Parathyroid adenoma (tissue), 2 donors: ENCODE measurements at regions not wholly inside any gene's neighbourhood (a gene's known extent, or its start where the extent isn't known, plus 50 kb on each side); places are given as distances from the start of the nearest gene placed in this dataset.
"Not testable (repeated sequence)": the region's sequence is repeated elsewhere in the genome, so short reads cannot be mapped to it uniquely, and the experiment has no call there.

Experiments used
- H2AFZ ChIP-seq: fragments of 300-600 bp; sonication (generic); one replicate; pipeline ENCODE4 v1.7.0; 2017; ENCODE audit warnings: antibody characterized with exemption, mild to moderate bottlenecking
- H3K27ac ChIP-seq: fragments of 300-600 bp; sonication (generic); one replicate; pipeline ENCODE4 v1.7.0; 2017
- H3K27me3 ChIP-seq: fragments of 300-600 bp; sonication (generic); one replicate; pipeline ENCODE4 v1.7.0; 2017; ENCODE audit warnings: low read length; ENCODE audit not compliant: control insufficient read depth, insufficient read depth
- H3K36me3 ChIP-seq: fragments of 300-600 bp; sonication (generic); one replicate; pipeline ENCODE4 v1.7.0; 2017; ENCODE audit warnings: low read length; ENCODE audit not compliant: control insufficient read depth, insufficient read depth
- H3K4me1 ChIP-seq: fragments of 300-600 bp; sonication (generic); one replicate; pipeline ENCODE4 v1.7.0; 2017; ENCODE audit warnings: control low read depth
- H3K4me2 ChIP-seq: fragments of 300-600 bp; sonication (generic); one replicate; pipeline ENCODE4 v1.7.0; 2017; ENCODE audit warnings: low read length
- H3K4me3 ChIP-seq: fragments of 300-600 bp; sonication (generic); one replicate; pipeline ENCODE4 v1.7.0; 2017; ENCODE audit warnings: low read depth, low read length
- H3K79me2 ChIP-seq: fragments of 300-600 bp; sonication (generic); one replicate; pipeline ENCODE4 v1.7.0; 2017; ENCODE audit warnings: control low read depth
- H3K9ac ChIP-seq: fragments of 300-600 bp; sonication (generic); one replicate; pipeline ENCODE4 v1.7.0; 2017; ENCODE audit warnings: mild to moderate bottlenecking
- H3K9me3 ChIP-seq: fragments of 300-600 bp; sonication (generic); one replicate; pipeline ENCODE4 v1.7.0; 2017; ENCODE audit warnings: low read length; ENCODE audit not compliant: control insufficient read depth
- TF ChIP-seq, protein P1 (sequence below): fragments of 300-600 bp; sonication (generic); IDR thresholded peaks from one replicate; pipeline ENCODE4 v1.7.0; 2017; ENCODE audit warnings: antibody characterized with exemption, mild to moderate bottlenecking
- donor health status: primary hyperparathyroidism.

DNA sequence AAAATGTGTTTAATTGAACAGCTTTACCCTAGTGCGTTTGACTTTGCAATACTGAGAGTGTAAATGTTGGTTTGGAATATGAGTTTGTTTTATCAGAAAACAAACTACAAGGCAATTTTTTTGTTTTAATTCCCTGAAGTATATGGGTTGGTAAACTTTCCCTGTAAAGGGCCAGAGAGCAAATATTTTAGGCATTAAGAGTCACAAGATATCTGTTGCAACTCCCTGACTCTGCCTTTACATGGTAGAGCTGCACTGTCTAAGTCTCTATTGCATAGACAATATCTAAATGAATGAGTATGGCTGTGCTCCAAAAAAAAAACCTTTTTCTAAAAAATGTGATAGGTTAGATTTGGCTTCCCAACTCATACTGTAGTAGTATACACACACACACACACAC, 115.1 kb upstream of the PBX1 start:
- TF ChIP-seq, protein P1, sequence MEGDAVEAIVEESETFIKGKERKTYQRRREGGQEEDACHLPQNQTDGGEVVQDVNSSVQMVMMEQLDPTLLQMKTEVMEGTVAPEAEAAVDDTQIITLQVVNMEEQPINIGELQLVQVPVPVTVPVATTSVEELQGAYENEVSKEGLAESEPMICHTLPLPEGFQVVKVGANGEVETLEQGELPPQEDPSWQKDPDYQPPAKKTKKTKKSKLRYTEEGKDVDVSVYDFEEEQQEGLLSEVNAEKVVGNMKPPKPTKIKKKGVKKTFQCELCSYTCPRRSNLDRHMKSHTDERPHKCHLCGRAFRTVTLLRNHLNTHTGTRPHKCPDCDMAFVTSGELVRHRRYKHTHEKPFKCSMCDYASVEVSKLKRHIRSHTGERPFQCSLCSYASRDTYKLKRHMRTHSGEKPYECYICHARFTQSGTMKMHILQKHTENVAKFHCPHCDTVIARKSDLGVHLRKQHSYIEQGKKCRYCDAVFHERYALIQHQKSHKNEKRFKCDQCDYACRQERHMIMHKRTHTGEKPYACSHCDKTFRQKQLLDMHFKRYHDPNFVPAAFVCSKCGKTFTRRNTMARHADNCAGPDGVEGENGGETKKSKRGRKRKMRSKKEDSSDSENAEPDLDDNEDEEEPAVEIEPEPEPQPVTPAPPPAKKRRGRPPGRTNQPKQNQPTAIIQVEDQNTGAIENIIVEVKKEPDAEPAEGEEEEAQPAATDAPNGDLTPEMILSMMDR = no peak
- Histone ChIP-seq H2AFZ (no peak overlapping the region), H3K27ac (no peak overlapping the region), H3K4me3 (no peak overlapping the region), H3K27me3 (no peaks in the 10 kb centered on the region), H3K36me3 (no peaks in the 10 kb centered on the region), H3K9ac (no peak overlapping the region), H3K4me2 (no peak overlapping the region), H3K79me2 (no peaks in the 10 kb centered on the region), H3K4me1 (no peaks in the 10 kb centered on the region), H3K9me3 (no peaks in the 10 kb centered on the region)

DNA sequence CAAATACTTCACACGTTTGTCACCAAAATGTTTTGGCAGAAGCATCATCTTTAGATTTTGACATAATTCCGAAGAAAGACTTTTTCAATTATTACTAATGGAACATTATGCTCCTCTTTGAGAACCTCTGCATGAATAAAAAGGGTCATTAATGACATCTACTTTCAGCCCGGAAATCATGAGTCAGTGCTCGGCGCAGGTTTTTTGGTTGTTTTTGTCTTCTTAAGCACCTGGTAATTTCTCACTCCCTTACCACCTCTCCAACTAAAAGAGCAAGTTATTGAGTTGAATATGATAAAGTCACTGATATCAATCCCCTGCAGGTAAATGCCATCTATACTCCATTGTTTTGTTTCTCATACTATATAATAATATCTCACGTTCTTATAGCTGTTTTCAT, 113.0 kb upstream of the PBX1 start:
- H3K9me3 ChIP-seq = no peaks in the 10 kb centered on the region
- no peaks in the 10 kb centered on the region for H3K27me3 ChIP-seq
- H3K4me2 ChIP-seq = no peak overlapping the region
- no peak overlapping the region for H3K4me3 ChIP-seq
- no peak overlapping the region for H3K9ac ChIP-seq
- TF ChIP-seq, protein P1 = no peak
- no peaks in the 10 kb centered on the region for H3K79me2 ChIP-seq
- H2AFZ ChIP-seq = no peak overlapping the region
- H3K27ac ChIP-seq = no peak overlapping the region
- H3K36me3 ChIP-seq = no peaks in the 10 kb centered on the region
- no peaks in the 10 kb centered on the region for H3K4me1 ChIP-seq

DNA sequence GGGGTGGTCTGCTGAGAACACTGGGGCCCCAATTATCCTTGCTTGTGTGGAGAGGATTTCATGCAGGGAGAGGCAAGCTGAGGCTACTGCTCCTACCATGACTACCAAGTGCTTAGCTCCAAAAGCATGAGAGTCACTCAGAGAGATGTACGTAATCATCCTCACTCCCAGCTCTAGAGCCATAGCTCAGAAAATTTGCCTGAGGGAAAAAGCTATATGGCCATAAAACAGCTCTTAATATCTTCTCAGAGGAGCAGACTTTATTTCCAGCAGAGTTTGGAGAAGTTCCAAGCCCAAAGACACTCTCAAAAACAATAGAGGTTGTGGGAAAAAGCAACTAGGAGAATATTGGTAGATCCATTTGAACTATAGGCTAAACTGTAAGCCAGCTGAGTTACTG, 106.4 kb upstream of the PBX1 start:
- H3K9ac ChIP-seq = no peak overlapping the region
- no peak overlapping the region for H3K27ac ChIP-seq
- H2AFZ ChIP-seq = no peak overlapping the region
- no peaks in the 10 kb centered on the region for H3K36me3 ChIP-seq
- no peaks in the 10 kb centered on the region for H3K4me1 ChIP-seq
- no peaks in the 10 kb centered on the region for H3K9me3 ChIP-seq
- H3K79me2 ChIP-seq = no peaks in the 10 kb centered on the region
- TF ChIP-seq, protein P1 = no peak
- no peak overlapping the region for H3K4me2 ChIP-seq
- H3K4me3 ChIP-seq = no peak overlapping the region
- H3K27me3 ChIP-seq = no peaks in the 10 kb centered on the region

DNA sequence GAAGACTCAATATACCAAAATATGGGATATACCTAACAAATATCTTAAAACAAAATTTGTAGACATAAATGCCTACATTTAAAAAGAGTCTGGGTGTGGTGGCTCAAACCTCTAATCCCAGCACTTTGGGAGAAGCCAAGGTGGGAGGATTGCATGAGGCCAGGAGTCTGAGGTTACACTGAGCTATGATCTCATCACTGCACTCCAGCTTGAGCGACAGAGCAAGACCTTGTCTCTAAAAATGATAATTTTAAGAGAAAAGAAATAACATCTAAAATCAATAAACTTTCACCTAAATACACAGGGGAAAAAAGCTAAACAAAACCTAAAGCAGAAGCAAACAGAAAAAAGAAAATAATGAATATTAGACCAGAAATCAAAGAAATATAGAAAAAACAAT, 102.7 kb upstream of the PBX1 start:
- TF ChIP-seq, protein P1 = no peak

DNA sequence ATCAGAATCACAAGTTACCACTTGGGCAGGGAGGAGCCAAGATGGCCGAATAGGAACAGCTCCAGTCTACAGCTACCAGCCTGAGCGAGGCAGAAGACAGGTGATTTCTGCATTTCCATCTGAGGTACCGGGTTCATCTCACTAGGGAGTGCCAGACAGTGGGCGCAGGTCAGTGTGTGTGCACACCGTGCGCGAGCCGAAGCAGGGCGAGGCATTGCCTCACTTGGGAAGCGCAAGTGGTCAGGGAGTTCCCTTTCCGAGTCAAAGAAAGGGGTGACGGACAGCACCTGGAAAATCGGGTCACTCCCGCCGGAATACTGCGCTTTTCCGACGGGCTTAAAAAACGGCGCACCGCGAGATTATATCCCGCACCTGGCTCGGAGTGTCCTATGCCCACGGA, 99.8 kb upstream of the PBX1 start:
- not testable (repeated sequence) for H3K27ac ChIP-seq, H3K27me3 ChIP-seq, H3K9ac ChIP-seq, H3K4me1 ChIP-seq, H3K9me3 ChIP-seq, H3K4me3 ChIP-seq, H3K36me3 ChIP-seq, H3K79me2 ChIP-seq, H3K4me2 ChIP-seq, H2AFZ ChIP-seq

More for the DNA sequence above, 102.7 kb upstream of the PBX1 start:
- no peaks in the 10 kb centered on the region for H3K79me2 ChIP-seq
- no peak overlapping the region for H3K27ac ChIP-seq
- H3K9me3 ChIP-seq = no peaks in the 10 kb centered on the region
- H3K4me3 ChIP-seq = no peak overlapping the region
- no peak overlapping the region for H3K9ac ChIP-seq
- no peak overlapping the region for H3K4me2 ChIP-seq
- no peak overlapping the region for H2AFZ ChIP-seq
- H3K27me3 ChIP-seq = no peaks in the 10 kb centered on the region
- H3K36me3 ChIP-seq = no peaks in the 10 kb centered on the region
- H3K4me1 ChIP-seq = no peaks in the 10 kb centered on the region
